HepG2 (cell line): ENCODE measurements at regions not wholly inside any gene's neighbourhood (a gene's known extent, or its start where the extent isn't known, plus 50 kb on each side); places are given as distances from the start of the nearest gene placed in this dataset.

Experiments used
- ATAC-seq: fragments of 200-7000 bp; cut with Tn5 transposase; 3 replicates; pipeline ENCODE4 v1.9.1; 2020; ENCODE audit warnings: mild to moderate bottlenecking, moderate library complexity
- BruUV-seq: library from RNA; stranded (reverse); fragments of 400-500 nt; replicated peaks from 2 replicates; lab custom pipeline; 2021; lab: Mats Ljungman, UMichigan
- CTCF ChIA-PET: fragments of 300-600 bp; formaldehyde crosslinking; extraction: SDS; loops from one replicate; lab custom pipeline; 2021; ENCODE audit warnings: low total read pairs, inconsistent platforms, low intra/inter-chr PET ratio; lab: Yijun Ruan, JAX
- POLR2A ChIA-PET: fragments of 350-600 bp; sonication (Branson Sonifier 250); formaldehyde crosslinking; loops from one replicate; lab custom pipeline; 2020; ENCODE audit warnings: antibody characterized with exemption, inconsistent platforms; lab: Yijun Ruan, JAX
- DNase-seq: peaks from one replicate; pipeline ENCODE4 v3.0.0-alpha.2; 2015; ENCODE audit warnings: low spot score
- FAIRE-seq: peaks from 3 replicates; lab custom pipeline; 2011; peaks lifted over from hg19 to GRCh38; lab: Jason Lieb, UNC
- H2AFZ ChIP-seq: one replicate; pipeline ENCODE4 v1.6.1; 2011; ENCODE audit warnings: low read length, inconsistent platforms
- H3K27ac ChIP-seq: fragments of 300-600 bp; 3 replicates; pipeline ENCODE4 v1.8.0; 2011; ENCODE audit warnings: mixed run types, mild to moderate bottlenecking, mixed read lengths, low read length, inconsistent platforms; ENCODE audit not compliant: insufficient read depth; ENCODE audit errors: extremely low read length
- H3K27me3 ChIP-seq, 2 experiments: fragments of 200-600 bp in 1 of 2; 2 replicates in 1 of 2; 3 replicates in 1 of 2; pipeline versions ENCODE4 v1.6.0 to v1.8.0; 2011; ENCODE audit warnings: low read length in 2 of 2, mild to moderate bottlenecking in 2 of 2, moderate library complexity in 2 of 2, inconsistent platforms in 1 of 2; ENCODE audit not compliant: insufficient read depth in 2 of 2, control insufficient read depth in 1 of 2
- H3K36me3 ChIP-seq, 2 experiments: fragments of 200-600 bp in 1 of 2; replicated peaks in 1 of 2; 2 replicates in 1 of 2; 3 replicates in 1 of 2; pipeline versions ENCODE4 v1.5.1 to v1.8.0; 2011; ENCODE audit warnings: low read length in 2 of 2, inconsistent platforms in 1 of 2; ENCODE audit not compliant: insufficient read depth in 2 of 2, control insufficient read depth in 1 of 2
- H3K4me1 ChIP-seq: 2 replicates; pipeline ENCODE4 v1.5.1; 2012; ENCODE audit warnings: low read length, inconsistent platforms; ENCODE audit not compliant: insufficient read depth
- H3K4me2 ChIP-seq: 2 replicates; pipeline ENCODE4 v1.6.0; 2011; ENCODE audit warnings: low read depth, low read length, inconsistent platforms
- H3K4me3 ChIP-seq, 3 experiments: fragments of 200-600 bp in 1 of 3; sonication (generic), shearing (Covaris generic) in 1 of 3; replicated peaks in 1 of 3; 2 replicates each; pipeline ENCODE4 v1.5.1; 2011 to 2016; ENCODE audit warnings: low read length in 3 of 3, inconsistent platforms in 2 of 3, low read depth in 2 of 3, mild to moderate bottlenecking in 2 of 3, control low read depth in 1 of 3, mixed read lengths in 1 of 3; ENCODE audit not compliant: insufficient read depth in 1 of 3
- H3K79me2 ChIP-seq: one replicate; pipeline ENCODE4 v1.6.1; 2011; ENCODE audit warnings: low read length, inconsistent platforms; ENCODE audit not compliant: insufficient read depth
- H3K9ac ChIP-seq: 2 replicates; pipeline ENCODE4 v1.6.0; 2011; ENCODE audit warnings: mild to moderate bottlenecking, low read depth, low read length, inconsistent platforms; ENCODE audit not compliant: insufficient read depth
- H3K9me3 ChIP-seq: 2 replicates; pipeline ENCODE4 v1.5.1; 2012; ENCODE audit warnings: mild to moderate bottlenecking, low read length
- H4K20me1 ChIP-seq: 2 replicates; pipeline ENCODE4 v1.6.0; 2011; ENCODE audit warnings: inconsistent platforms, mild to moderate bottlenecking, low read length, moderate library complexity; ENCODE audit not compliant: insufficient read depth
- ARNT2 ChIP-seq: sonication (generic); formaldehyde crosslinking; IDR thresholded peaks from 2 replicates; pipeline ENCODE4 v1.8.0; 2022; ENCODE audit warnings: mild to moderate bottlenecking, low read depth, missing genetic modification reagents, moderate library complexity
- TBX3 ChIP-seq: fragments of 450-650 bp; IDR thresholded peaks from 2 replicates; pipeline ENCODE4 v1.6.1; 2017; ENCODE audit warnings: antibody characterized with exemption, mild to moderate bottlenecking, inconsistent platforms, borderline replicate concordance
- TCF7L2 ChIP-seq: IDR thresholded peaks from 2 replicates; pipeline ENCODE4 v1.6.1; 2011; ENCODE audit warnings: mild to moderate bottlenecking, low read depth, low read length, moderate library complexity
- ZMAT3 ChIP-seq: sonication (generic); formaldehyde crosslinking; conservative IDR thresholded peaks from 2 replicates; pipeline ENCODE4 v1.7.0; 2021; ENCODE audit warnings: missing genetic modification reagents
- ZNF263 ChIP-seq: sonication (generic); formaldehyde crosslinking; IDR thresholded peaks from 2 replicates; pipeline ENCODE4 v1.4.0; 2020; ENCODE audit warnings: missing genetic modification reagents
- ZNF30 ChIP-seq: sonication (generic); formaldehyde crosslinking; IDR thresholded peaks from 2 replicates; pipeline ENCODE4 v1.5.0; 2020; ENCODE audit warnings: mild to moderate bottlenecking, missing genetic modification reagents
- ZNF564 ChIP-seq: sonication (generic); formaldehyde crosslinking; IDR thresholded peaks from 2 replicates; pipeline ENCODE4 v1.8.1; 2023; ENCODE audit warnings: mild to moderate bottlenecking, missing genetic modification reagents
- ZNF816 ChIP-seq: sonication (generic); formaldehyde crosslinking; IDR thresholded peaks from 2 replicates; pipeline ENCODE4 v1.8.0; 2022; ENCODE audit warnings: missing genetic modification reagents, mild to moderate bottlenecking, borderline replicate concordance
- WGBS: methylation state at CpG from one replicate; pipeline ENCODE4 v1.1.6; 2017; ENCODE audit warnings: low lambda C conversion rate; 5-methylcytosine and 5-hydroxymethylcytosine counted together
- in situ Hi-C: cut with HindIII; loops from 2 replicates; pipeline ENCODE4 v1.10.0; 2017; ENCODE audit warnings: low pct_unique_long_range_greater_than_20kb; ENCODE audit not compliant: extremely low pct_ligation_motif_present
- intact Hi-C: fragments of 100-400 bp; cut with micrococcal nuclease; formaldehyde crosslinking; loops from one replicate; pipeline ENCODE4 v1.10.0; 2022; ENCODE audit not compliant: unreplicated experiment
- TF ChIP-seq, protein P1 (sequence below): sonication (generic); formaldehyde crosslinking; IDR thresholded peaks from 2 replicates; pipeline ENCODE4 v1.8.0; 2022; ENCODE audit warnings: mild to moderate bottlenecking, missing genetic modification reagents; ENCODE audit not compliant: insufficient replicate concordance
- TF ChIP-seq, protein P2 (sequence below): sonication (generic); formaldehyde crosslinking; IDR thresholded peaks from 2 replicates; pipeline ENCODE4 v1.5.0; 2020; ENCODE audit warnings: missing genetic modification reagents, mild to moderate bottlenecking, borderline replicate concordance

DNA sequence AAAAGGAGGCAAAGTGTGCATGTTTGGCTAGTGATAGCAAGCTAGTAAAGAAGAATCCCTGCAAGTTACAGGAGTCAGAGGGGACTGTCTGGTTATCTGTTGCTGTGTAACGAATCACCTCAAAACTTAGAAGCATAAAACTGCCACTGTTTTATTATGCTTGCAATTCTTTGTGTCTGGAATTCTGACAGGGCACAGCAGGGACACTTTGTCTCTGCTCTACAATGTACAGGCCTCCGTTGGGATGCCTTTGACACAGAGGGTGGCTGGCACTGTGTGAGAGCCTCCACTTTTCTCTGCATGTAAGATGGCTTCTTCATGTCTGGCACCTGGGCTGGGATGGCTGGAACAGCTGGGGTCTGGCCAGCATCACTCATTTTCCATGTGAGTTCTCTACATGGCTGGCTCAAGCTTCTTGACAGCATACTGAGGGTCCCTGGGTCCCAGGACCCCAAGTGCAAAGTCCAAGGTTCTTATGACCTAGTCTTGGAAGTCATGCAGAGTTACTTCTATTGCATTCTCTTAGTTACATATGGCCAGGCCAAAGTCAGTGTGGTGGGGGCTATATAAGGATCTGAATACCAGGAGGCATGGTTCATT is 276.9 kb downstream of the RPS24 start (continued):
- TF ChIP-seq, protein P1, sequence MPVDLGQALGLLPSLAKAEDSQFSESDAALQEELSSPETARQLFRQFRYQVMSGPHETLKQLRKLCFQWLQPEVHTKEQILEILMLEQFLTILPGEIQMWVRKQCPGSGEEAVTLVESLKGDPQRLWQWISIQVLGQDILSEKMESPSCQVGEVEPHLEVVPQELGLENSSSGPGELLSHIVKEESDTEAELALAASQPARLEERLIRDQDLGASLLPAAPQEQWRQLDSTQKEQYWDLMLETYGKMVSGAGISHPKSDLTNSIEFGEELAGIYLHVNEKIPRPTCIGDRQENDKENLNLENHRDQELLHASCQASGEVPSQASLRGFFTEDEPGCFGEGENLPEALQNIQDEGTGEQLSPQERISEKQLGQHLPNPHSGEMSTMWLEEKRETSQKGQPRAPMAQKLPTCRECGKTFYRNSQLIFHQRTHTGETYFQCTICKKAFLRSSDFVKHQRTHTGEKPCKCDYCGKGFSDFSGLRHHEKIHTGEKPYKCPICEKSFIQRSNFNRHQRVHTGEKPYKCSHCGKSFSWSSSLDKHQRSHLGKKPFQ, result no peak
- TF ChIP-seq ARNT2 (no peak), ZNF564 (CRISPR knock-in tag) (no peak), TBX3 (no peak)
- TF ChIP-seq, protein P2, sequence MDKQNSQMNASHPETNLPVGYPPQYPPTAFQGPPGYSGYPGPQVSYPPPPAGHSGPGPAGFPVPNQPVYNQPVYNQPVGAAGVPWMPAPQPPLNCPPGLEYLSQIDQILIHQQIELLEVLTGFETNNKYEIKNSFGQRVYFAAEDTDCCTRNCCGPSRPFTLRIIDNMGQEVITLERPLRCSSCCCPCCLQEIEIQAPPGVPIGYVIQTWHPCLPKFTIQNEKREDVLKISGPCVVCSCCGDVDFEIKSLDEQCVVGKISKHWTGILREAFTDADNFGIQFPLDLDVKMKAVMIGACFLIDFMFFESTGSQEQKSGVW (CRISPR knock-in tag), result no peak

DNA sequence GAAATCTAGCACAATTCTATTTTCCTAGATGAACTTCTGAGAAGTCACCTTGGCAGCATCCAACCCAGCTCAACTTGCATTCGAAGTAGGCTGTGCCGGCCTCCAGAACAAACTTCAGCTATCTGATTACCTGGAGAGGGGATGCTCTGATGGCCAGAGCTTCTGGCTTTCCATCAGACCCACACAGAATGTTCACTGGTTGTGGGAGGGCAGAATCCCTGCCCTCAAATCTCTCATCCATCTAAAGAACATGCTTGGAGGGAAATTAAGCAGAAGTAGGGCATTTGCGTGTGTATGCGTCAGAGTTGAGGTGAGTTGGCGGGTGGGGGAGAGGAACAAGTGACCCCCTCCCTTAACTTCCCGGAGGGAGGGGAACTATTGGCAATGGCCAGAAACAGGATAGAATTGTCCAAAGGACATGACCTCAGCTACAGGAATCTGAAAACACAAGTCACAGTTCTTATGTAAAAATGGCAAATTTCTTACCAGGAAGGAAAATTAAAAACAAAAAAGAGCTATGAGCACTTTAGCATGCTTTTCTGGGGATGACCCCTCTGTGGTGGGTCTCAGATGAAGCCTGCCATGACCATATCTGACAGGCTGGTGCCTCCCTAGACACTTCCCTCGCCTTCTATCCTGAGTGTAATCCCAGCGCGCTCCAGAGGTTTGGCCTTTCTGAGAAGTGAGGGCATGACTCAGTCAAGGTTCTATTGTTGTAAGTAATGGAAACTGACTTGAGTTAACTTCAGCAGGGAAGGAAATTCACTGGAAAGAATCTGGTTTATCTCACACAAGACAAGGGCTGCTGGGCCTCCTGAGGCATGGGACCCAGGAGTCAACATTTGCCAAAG is 278.8 kb downstream of the RPS24 start:
- DNase-seq, result no peak
- H3K4me2 ChIP-seq, result no peak overlapping the region
- intact Hi-C loops, result no loop called here
- no TSS peak for BruUV-seq
- H3K36me3 ChIP-seq, result no peaks in the 10 kb centered on the region
- TF ChIP-seq ZMAT3 (CRISPR knock-in tag), result no peak
- no peak for TF ChIP-seq ZNF816 (CRISPR knock-in tag)
- TF ChIP-seq ZNF263 (CRISPR knock-in tag), result no peak
- TF ChIP-seq ZNF30, result no peak
- TF ChIP-seq TCF7L2, result no peak
- POLR2A ChIA-PET, result no interaction called here
- no peaks in the 10 kb centered on the region for H3K4me1 ChIP-seq
- H3K4me3 ChIP-seq, result no peak overlapping the region
- ATAC-seq, result no peak
- in situ Hi-C loops, result no loop called here
- no peak for FAIRE-seq
- CTCF ChIA-PET, result no interaction called here
- no peak overlapping the region for H3K27ac ChIP-seq
- no peaks in the 10 kb centered on the region; a peak in 1 of 5 replicates for H3K27me3 ChIP-seq
- H2AFZ ChIP-seq, result no peak overlapping the region
- no peaks in the 10 kb centered on the region for H3K79me2 ChIP-seq
- H3K9ac ChIP-seq, result no peak overlapping the region
- no peaks in the 10 kb centered on the region for H3K9me3 ChIP-seq
- H4K20me1 ChIP-seq, result no peaks in the 10 kb centered on the region
- 72% methylated on average over 9 of the region's 9 CpGs for WGBS
